Natural killer cell treated with Interleukin-12 subunit alpha and Interleukin-12 subunit beta and Interleukin-15 and Interleukin-18, amount 100 ng/mL, for 72 hours (primary cell): ENCODE measurements at regions not wholly inside any gene's neighbourhood (a gene's known extent, or its start where the extent isn't known, plus 50 kb on each side); places are given as distances from the start of the nearest gene placed in this dataset.
"Not testable (repeated sequence)": the region's sequence is repeated elsewhere in the genome, so short reads cannot be mapped to it uniquely, and the experiment has no call there.

Source experiments
- ATAC-seq, 2 donors: fragments of 150-1000 bp; cut with Tn5 transposase in 1 of 2; sonication (Bioruptor Pico), chemical (Tn5 transposase) in 1 of 2; 2 replicates each; pipeline ENCODE4 v1.10.0; 2021
- DNase-seq: peaks from one replicate; pipeline ENCODE4 v3.0.0; 2022; ENCODE audit warnings: low spot score
- H3K27ac Mint-ChIP-seq, 2 donors: 1 replicate in 1 of 2; 2 replicates in 1 of 2; pipeline ENCODE4 v1.8.0; 2022; ENCODE audit warnings: mixed read lengths in 2 of 2, mild to moderate bottlenecking in 1 of 2, moderate library complexity in 1 of 2
- H3K27me3 Mint-ChIP-seq, 2 donors: 1 replicate in 1 of 2; 2 replicates in 1 of 2; pipeline ENCODE4 v1.8.0; 2022; ENCODE audit warnings: mixed read lengths in 2 of 2
- H3K36me3 Mint-ChIP-seq: one replicate; pipeline ENCODE4 v1.8.0; 2022; ENCODE audit warnings: mixed read lengths
- H3K4me1 Mint-ChIP-seq, 2 donors: 1 replicate in 1 of 2; 2 replicates in 1 of 2; pipeline ENCODE4 v1.8.0; 2022; ENCODE audit warnings: low read depth in 2 of 2, mixed read lengths in 2 of 2, mild to moderate bottlenecking in 1 of 2
- H3K4me3 Mint-ChIP-seq: one replicate; pipeline ENCODE4 v1.8.0; 2022; ENCODE audit warnings: mixed read lengths
- H3K9me3 Mint-ChIP-seq: 2 replicates; pipeline ENCODE4 v1.8.0; 2022; ENCODE audit warnings: mixed read lengths

DNA sequence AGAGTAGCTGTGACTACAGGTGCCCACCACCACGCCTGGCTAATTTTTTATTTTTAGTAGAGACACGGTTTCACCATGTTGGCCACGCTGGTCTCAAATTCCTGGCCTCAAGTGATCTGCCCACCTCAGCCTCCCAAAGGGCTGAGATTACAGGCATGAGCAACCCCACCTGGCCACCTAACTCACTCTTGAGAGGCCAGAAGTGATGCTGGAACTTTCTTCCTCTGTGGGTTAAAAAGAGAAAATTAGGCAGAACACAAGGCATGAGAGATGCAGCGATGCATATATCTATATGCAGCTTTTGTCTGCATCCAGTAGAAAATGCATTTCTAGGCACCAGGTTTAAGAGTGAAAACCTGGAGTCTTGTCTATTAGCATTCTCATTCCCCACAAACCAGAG, 100.2 kb upstream of the CLEC6A start:
- not testable (repeated sequence) for H3K4me3 Mint-ChIP-seq, H3K4me1 Mint-ChIP-seq, H3K27ac Mint-ChIP-seq, ATAC-seq, H3K9me3 Mint-ChIP-seq, H3K36me3 Mint-ChIP-seq, DNase-seq
- H3K27me3 Mint-ChIP-seq: peaks cover 22 to 33% of the 10 kb centered on the region in 2 donors

DNA sequence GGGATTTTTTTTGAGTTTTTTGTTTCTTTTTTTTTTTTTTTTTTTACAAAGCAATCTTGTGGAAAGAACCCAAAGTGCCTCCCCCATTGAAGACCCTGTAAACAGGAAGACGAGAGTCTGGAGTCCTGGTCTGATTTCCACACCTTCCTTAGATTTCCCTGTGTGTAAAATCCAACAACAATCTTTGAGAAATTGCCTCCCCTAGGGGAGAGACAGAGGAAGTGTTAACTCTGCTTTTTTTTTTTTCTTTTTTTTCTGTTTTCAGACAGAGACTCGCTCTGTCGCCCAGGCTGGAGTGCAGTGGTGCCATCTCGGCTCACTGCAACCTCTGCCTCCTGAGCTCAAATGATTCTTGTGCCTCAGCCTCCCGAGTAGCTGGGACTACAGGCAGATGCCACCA, 82.0 kb upstream of the CLEC6A start:
- not testable (repeated sequence) for H3K27me3 Mint-ChIP-seq, H3K4me1 Mint-ChIP-seq, ATAC-seq, DNase-seq, H3K9me3 Mint-ChIP-seq, H3K36me3 Mint-ChIP-seq, H3K4me3 Mint-ChIP-seq, H3K27ac Mint-ChIP-seq

DNA sequence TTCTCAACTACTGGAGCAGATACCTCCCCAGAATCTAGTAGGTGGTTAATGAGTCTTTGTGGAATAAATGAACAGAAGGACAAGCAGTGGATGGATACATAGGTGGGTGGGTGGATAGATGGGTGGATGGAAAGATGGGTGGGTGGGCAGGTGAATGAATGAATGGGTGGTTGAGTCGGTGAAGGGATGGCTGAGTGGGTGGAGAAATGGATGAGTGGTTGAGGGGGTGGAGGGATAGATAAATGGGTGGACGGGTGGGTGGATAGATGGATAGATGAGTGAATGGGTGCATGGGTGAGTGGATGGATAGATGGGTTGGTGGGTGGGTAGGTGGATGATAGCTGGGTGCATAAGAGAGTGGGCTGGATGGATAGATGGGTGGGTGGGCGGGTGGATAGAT, 80.6 kb upstream of the CLEC6A start:
- not testable (repeated sequence) for H3K27me3 Mint-ChIP-seq, H3K36me3 Mint-ChIP-seq

DNA sequence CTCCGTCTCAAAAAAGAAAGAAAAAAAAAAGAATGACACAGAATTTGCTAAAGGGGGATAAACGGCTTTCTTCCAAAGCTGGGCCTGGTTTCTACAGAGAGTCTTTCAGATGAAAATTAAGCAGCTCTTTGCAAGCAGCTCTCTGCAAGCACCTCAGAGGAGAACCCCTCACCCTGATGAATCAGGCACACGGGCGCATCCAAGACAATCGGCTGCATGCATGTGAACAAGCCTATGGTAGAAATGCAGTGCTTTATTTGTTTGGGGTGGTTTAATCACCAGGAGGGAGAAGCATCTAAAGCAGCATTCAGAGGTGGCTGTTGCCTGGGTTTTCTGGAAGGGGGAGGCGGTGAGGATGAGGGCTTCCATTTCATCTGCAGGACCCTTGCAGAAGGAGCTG, 78.0 kb upstream of the CLEC6A start:
- H3K9me3 Mint-ChIP-seq: not testable (repeated sequence)

More for the DNA sequence above, 80.6 kb upstream of the CLEC6A start:
- ATAC-seq, H3K4me1 Mint-ChIP-seq, H3K4me3 Mint-ChIP-seq, H3K27ac Mint-ChIP-seq, H3K9me3 Mint-ChIP-seq, DNase-seq: not testable (repeated sequence)

DNA sequence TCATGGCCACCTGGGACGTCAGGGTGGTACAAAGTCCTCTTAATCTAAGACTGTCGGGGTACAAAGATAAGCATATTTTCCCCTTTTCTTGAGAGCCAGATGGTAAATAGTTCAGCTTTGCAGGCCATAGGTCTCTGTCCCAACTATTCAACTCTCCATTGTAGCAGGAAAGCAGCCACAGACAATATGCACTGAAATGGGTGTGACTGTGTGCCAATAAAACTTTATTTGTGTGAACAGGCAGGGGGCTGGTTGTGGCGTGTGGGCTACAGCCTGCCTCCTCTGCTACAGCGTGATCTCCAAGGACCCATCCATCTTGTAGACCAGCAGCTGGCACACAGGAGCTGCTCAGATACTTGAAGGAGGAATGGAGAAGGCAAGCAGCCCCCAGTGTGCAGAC, 73.2 kb upstream of the CLEC6A start:
- ATAC-seq, H3K9me3 Mint-ChIP-seq, H3K36me3 Mint-ChIP-seq, H3K4me3 Mint-ChIP-seq, DNase-seq, H3K27ac Mint-ChIP-seq, H3K4me1 Mint-ChIP-seq: not testable (repeated sequence)
- peaks cover 10 to 11% of the 10 kb centered on the region in 2 donors for H3K27me3 Mint-ChIP-seq

More for the DNA sequence above, 78.0 kb upstream of the CLEC6A start:
- not testable (repeated sequence) for ATAC-seq, H3K36me3 Mint-ChIP-seq, H3K27ac Mint-ChIP-seq, H3K4me1 Mint-ChIP-seq, DNase-seq, H3K27me3 Mint-ChIP-seq, H3K4me3 Mint-ChIP-seq

DNA sequence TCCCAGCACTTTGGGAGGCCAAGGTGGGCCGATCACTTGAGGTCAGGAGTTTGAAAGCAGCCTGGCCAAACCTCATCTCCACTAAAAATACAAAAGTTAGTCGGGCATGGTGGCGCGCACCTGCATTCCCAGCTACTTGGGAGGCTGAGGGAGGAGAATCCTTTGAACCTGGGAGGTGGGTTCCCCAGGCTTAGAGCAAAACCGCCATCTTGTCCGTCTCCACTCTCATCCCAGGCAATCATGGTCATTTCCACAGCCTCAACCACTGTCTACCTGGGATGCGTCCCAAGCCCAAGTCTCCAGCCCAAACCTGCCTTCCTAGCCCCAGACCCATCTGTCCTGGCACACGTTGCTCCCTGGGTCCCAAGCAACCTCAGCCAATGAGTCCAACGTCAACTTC, 71.1 kb upstream of the CLEC6A start:
- not testable (repeated sequence) for H3K4me1 Mint-ChIP-seq, H3K27ac Mint-ChIP-seq, H3K9me3 Mint-ChIP-seq, H3K36me3 Mint-ChIP-seq, ATAC-seq, H3K4me3 Mint-ChIP-seq, DNase-seq
- peaks cover 14 to 16% of the 10 kb centered on the region in 2 donors for H3K27me3 Mint-ChIP-seq

DNA sequence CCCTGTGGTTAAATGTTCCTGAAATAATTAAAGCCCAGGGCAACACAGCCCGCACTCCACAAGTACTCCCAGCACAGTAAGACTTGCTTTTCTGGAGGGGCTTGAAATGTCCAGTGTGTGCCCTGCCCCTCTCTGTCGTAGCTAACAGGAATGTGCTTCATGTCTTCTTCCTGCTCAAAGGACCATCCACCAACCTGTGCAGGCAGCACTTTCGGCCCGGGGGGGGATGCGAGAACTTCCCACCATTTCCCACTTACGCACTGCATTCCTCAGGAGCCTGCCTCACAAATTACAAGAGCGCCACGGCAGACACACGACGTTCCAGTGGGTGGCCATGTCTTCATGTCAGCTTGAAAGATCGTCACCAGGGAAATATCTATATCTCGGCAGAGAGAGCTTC, 70.3 kb upstream of the CLEC6A start:
- not testable (repeated sequence) for H3K9me3 Mint-ChIP-seq, H3K4me3 Mint-ChIP-seq, H3K36me3 Mint-ChIP-seq, ATAC-seq, H3K4me1 Mint-ChIP-seq, DNase-seq, H3K27ac Mint-ChIP-seq
- H3K27me3 Mint-ChIP-seq: peaks cover 14 to 16% of the 10 kb centered on the region in 2 donors

DNA sequence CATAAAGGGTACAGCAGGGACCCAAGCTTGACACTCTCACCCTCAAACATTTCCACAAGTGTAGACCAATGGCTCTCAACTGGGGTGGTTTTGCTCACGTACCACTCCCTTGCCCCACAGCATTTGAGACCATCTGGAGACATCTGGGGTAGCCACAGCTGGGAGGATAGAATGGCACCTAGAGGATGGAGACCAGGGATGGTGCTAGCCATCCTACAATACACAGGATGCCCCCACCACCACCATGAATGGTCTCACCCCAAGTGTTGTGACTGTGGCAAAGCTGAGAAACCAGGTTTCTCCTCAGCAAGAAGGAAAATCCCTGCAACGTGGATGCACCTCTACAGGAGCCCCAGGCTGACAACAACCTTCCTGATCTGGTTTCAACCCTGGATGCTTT, 69.1 kb upstream of the CLEC6A start:
- H3K4me3 Mint-ChIP-seq, H3K36me3 Mint-ChIP-seq, H3K9me3 Mint-ChIP-seq, H3K27ac Mint-ChIP-seq, H3K4me1 Mint-ChIP-seq, DNase-seq, ATAC-seq: not testable (repeated sequence)
- peaks cover 14 to 16% of the 10 kb centered on the region in 2 donors for H3K27me3 Mint-ChIP-seq

DNA sequence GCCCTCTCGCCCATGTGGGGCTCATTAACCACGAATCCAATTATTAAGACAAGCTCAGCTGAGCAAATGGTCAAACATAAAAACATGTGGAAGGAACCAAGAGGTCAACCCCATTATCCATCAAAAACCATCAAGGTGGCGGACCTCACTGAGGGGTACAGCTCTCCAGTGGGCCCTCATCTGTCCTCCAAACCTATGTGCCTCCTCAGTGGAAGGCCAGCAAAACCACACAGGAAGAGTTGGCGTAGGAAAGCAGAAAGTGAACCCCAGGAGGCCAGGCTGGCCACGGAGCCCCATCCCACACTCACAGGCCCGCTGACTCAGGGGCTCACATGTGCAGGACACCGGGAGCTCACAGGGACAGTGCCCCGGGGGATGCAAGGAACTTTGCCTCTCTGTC, 66.5 kb upstream of the CLEC6A start:
- not testable (repeated sequence) for H3K27ac Mint-ChIP-seq, DNase-seq, H3K36me3 Mint-ChIP-seq, H3K4me1 Mint-ChIP-seq, H3K9me3 Mint-ChIP-seq, ATAC-seq
- peaks cover 15 to 16% of the 10 kb centered on the region in 2 donors for H3K27me3 Mint-ChIP-seq
- H3K4me3 Mint-ChIP-seq: peak overlapping the region; percentile 53

DNA sequence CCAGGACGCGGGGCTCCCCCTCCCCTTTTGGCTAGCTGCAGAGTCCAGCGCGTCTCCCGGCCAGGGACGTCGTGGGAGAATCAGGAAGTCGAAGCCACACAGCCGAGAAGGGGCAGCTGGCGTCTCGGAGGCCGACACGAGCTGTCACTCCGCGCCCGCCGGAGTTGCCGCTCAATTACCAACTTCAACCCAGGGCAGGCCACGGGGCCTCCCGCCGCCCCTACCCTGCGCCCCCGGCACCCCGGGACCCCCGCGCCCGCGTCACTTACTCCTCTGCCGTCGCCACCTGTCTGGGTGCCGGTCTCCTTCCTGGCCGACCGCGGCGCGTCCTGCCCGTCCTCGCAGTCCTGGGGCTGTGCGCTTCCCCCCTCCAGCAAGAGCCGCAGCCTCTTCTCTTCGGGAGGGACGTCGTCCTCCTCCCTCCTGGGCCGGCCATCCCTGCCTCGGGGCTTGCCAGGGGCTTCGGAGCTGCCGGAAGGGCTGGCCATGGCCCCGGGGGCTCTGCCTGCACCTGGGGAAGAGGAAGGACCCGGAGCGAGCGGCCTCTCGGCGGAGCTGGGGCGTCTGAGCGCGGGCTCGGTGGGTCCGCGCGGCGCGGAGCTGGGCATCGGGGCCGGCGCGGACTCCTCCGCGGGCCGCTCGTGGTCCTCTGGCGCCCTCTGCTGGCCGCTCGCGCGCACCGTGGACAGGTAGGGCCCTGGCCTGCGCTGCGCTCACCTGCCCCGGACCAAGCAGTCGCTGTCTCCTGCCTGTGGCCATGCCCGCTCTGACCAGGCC, 65.6 kb upstream of the CLEC6A start:
- not testable (repeated sequence) for H3K36me3 Mint-ChIP-seq, H3K4me1 Mint-ChIP-seq, H3K27ac Mint-ChIP-seq, H3K9me3 Mint-ChIP-seq
- peaks cover 10 to 11% of the 10 kb centered on the region in 2 donors for H3K27me3 Mint-ChIP-seq
- DNase-seq (peak; percentile 69), ATAC-seq (peak; percentile 53 to 61)
- peak overlapping the region; percentile 20 for H3K4me3 Mint-ChIP-seq

DNA sequence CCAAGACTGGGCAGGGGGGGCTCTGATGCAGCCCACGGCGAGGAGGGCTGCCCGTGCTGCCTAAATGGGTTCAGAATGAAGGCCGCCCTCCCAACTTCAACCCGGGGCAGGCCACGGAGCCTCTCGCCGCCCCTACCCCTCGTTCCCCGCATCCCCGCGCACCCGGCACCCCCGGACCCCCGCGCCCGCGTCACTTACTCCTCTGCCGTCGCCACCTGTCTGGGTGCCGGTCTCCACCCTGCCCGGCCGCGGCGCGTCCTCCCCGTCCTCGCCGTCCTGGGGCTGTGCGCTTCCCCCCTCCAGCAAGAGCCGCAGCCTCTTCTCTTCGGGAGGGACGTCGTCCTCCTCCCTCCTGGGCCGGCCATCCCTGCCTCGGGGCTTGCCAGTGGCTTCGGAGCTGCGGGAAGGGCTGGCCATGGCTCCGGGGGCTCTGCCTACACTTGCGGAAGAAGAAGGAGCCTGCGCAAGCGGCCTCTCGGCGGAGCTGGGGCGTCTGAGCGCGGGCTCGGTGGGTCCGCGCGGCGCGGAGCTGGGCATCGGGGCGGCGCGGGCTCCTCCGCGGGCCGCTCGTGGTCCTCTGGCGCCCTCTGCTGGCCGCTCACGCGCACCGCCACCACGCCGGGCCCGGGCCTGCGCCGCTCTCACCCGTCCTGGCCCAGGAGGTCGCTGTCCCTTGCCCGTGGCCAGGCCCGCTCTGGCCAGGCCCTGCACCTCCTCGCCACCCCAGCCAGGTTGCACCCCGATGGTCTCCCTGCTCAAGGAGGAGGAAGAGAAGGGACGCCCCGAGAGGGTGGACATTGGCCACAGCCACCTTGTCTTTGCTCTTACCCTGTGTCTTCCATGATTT, 59.3 kb upstream of the CLEC6A start:
- H3K4me1 Mint-ChIP-seq, H3K36me3 Mint-ChIP-seq, H3K27ac Mint-ChIP-seq, H3K4me3 Mint-ChIP-seq, H3K9me3 Mint-ChIP-seq: not testable (repeated sequence)
- ATAC-seq: peak; percentile 87 to 89
- H3K27me3 Mint-ChIP-seq: peaks cover 10 to 12% of the 10 kb centered on the region in 2 donors
- peak; percentile 76 for DNase-seq

DNA sequence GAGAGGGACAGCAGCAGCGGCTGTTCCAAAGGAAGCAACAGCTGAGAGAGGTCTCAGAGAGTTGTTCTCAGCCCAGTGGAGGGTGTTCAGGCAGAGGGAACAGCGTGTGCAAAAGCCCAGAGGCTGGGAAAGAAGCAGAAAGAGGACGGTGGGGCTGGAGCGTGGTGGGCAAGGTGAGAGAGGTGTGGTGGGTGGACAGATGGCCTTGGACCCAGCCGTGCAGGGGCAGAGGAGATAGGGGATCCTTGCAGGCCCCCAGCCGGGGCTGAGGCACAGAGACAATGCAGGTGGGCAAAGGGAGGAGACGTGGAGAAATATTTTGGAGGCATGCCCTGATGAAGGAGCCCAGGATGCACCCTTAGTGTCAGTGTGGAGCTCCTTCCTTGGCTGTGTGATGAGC, 58.4 kb upstream of the CLEC6A start:
- not testable (repeated sequence) for ATAC-seq, H3K4me3 Mint-ChIP-seq

DNA sequence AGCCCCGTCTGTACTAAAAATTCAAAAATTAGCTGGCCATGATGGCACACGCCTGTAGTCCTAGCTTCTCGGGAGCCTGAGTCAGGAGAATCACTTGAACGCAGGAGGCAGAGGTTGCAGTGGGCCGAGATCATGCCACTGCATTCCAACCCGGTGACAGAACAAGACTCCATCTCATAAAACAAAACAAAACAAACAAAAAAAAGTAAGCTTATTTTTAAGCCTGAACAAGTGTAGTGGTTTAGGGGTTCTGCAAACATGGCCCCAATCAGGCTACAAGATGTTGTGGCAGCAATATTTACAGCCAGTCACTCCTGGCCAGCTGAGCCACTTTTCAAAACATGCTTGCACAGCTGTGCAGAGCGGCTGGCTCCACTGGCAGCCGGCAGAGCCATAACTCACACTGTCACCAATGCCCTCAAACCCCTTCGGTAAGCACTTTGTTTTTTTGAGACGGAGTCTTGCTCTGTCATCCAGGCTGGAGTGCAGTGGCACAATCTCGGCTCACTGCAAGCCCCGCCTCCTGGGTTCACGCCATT, 56.2 kb upstream of the CLEC6A start:
- peaks cover 12 to 13% of the 10 kb centered on the region in 2 donors for H3K27me3 Mint-ChIP-seq
- H3K9me3 Mint-ChIP-seq, H3K27ac Mint-ChIP-seq, H3K36me3 Mint-ChIP-seq, ATAC-seq, H3K4me3 Mint-ChIP-seq, H3K4me1 Mint-ChIP-seq, DNase-seq: not testable (repeated sequence)

More for the DNA sequence above, 58.4 kb upstream of the CLEC6A start:
- not testable (repeated sequence) for DNase-seq, H3K4me1 Mint-ChIP-seq, H3K36me3 Mint-ChIP-seq, H3K27ac Mint-ChIP-seq, H3K9me3 Mint-ChIP-seq
- peaks cover 12 to 13% of the 10 kb centered on the region in 2 donors for H3K27me3 Mint-ChIP-seq

DNA sequence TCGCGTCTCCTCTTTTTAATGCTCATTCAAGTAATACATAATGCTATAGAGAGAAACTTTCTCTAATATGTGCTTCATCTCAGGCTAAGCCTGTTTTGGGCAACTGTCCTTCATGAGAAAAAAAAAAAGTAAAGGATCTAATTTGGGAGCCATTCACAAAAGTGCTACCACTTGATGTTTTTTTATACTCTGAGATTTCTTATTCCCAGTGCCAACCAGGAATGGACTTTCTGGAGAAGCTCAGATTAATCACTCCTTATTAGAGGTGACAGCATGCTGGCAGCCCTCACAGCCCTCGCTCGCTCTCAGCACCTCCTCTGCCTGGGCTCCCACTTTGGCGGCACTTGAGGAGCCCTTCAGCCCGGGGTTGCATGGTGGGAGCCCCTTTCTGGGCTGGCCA, 51.9 kb upstream of the CLEC6A start:
- not testable (repeated sequence) for H3K4me3 Mint-ChIP-seq, H3K27me3 Mint-ChIP-seq, DNase-seq, H3K36me3 Mint-ChIP-seq, H3K9me3 Mint-ChIP-seq, ATAC-seq, H3K27ac Mint-ChIP-seq, H3K4me1 Mint-ChIP-seq
